HEK293T (cell line): ENCODE measurements at regions not wholly inside any gene's neighbourhood (a gene's known extent, or its start where the extent isn't known, plus 50 kb on each side); places are given as distances from the start of the nearest gene placed in this dataset.

Experiments
- ARNT ChIP-seq: fragments of 450-650 bp; IDR thresholded peaks from 2 replicates; pipeline ENCODE4 v1.6.1; 2017; ENCODE audit warnings: mild to moderate bottlenecking
- BHLHE40 ChIP-seq: fragments of 450-650 bp; IDR thresholded peaks from 2 replicates; pipeline ENCODE4 v1.6.1; 2016; ENCODE audit warnings: mild to moderate bottlenecking, moderate library complexity, borderline replicate concordance
- CTBP1 ChIP-seq: fragments of 450-650 bp; IDR thresholded peaks from 2 replicates; pipeline ENCODE4 v1.6.1; 2016; ENCODE audit warnings: borderline replicate concordance
- ELF4 ChIP-seq: fragments of 450-650 bp; IDR thresholded peaks from 2 replicates; pipeline ENCODE4 v1.6.1; 2017; ENCODE audit warnings: antibody characterized with exemption
- FOXA1 ChIP-seq: fragments of 450-650 bp; IDR thresholded peaks from 2 replicates; pipeline ENCODE4 v1.6.1; 2016; ENCODE audit warnings: mild to moderate bottlenecking
- FOXM1 ChIP-seq: fragments of 450-650 bp; IDR thresholded peaks from 2 replicates; pipeline ENCODE4 v1.6.1; 2017; ENCODE audit warnings: mild to moderate bottlenecking, borderline replicate concordance
- LEF1 ChIP-seq: fragments of 450-650 bp; IDR thresholded peaks from 2 replicates; pipeline ENCODE4 v1.6.1; 2017; ENCODE audit warnings: mild to moderate bottlenecking, borderline replicate concordance
- PKNOX1 ChIP-seq: fragments of 450-650 bp; IDR thresholded peaks from 2 replicates; pipeline ENCODE4 v1.6.1; 2016
- SP1 ChIP-seq: fragments of 450-650 bp; IDR thresholded peaks from 2 replicates; pipeline ENCODE4 v1.6.1; 2017
- SUZ12 ChIP-seq: fragments of 450-650 bp; IDR thresholded peaks from 2 replicates; pipeline ENCODE4 v1.6.1; 2016; ENCODE audit warnings: mild to moderate bottlenecking
- TARDBP ChIP-seq: fragments of 450-650 bp; IDR thresholded peaks from 2 replicates; pipeline ENCODE4 v1.6.1; 2016
- ZNF384 ChIP-seq: fragments of 450-650 bp; IDR thresholded peaks from 2 replicates; pipeline ENCODE4 v1.6.1; 2016

GRCh38 chr10:131575877-131576276 lies 264.4 kb upstream of the TCERG1L start:
- TF ChIP-seq PKNOX1, result no peak
- no peak for TF ChIP-seq ARNT
- no peak for TF ChIP-seq FOXA1
- no peak for TF ChIP-seq CTBP1
- TF ChIP-seq BHLHE40, result no peak
- TF ChIP-seq ELF4, result no peak
- TF ChIP-seq ZNF384, result no peak
- no peak for TF ChIP-seq TARDBP
- no peak for TF ChIP-seq SP1
- no peak for TF ChIP-seq FOXM1
- no peak for TF ChIP-seq LEF1
- TF ChIP-seq SUZ12, result no peak
